Activated T-cell treated with anti-CD3 and anti-CD28 coated beads, Interleukin-2, amount 50 U/mL, for 72 hours (primary cell): ENCODE measurements at regions not wholly inside any gene's neighbourhood (a gene's known extent, or its start where the extent isn't known, plus 50 kb on each side); places are given as distances from the start of the nearest gene placed in this dataset.

ENCODE experiments used
- ATAC-seq, 2 donors: fragments of 150-1000 bp; cut with Tn5 transposase; replicated peaks in 1 of 2; 2 replicates each; pipeline ENCODE4 v1.10.0; 2021; ENCODE audit warnings: moderate library complexity in 2 of 2, mild to moderate bottlenecking in 1 of 2
- DNase-seq, 2 donors: peaks; one replicate each; pipeline ENCODE4 v3.0.0; 2021 to 2022; ENCODE audit warnings: mixed read lengths in 1 of 2
- H3K27ac Mint-ChIP-seq: one replicate; pipeline ENCODE4 v1.8.0; 2022; ENCODE audit warnings: mild to moderate bottlenecking, moderate library complexity, mixed read lengths
- H3K27me3 Mint-ChIP-seq: one replicate; pipeline ENCODE4 v1.8.0; 2022; ENCODE audit warnings: low read depth, mixed read lengths
- H3K36me3 Mint-ChIP-seq, 2 donors: one replicate each; pipeline ENCODE4 v1.8.0; 2022; ENCODE audit warnings: mixed read lengths in 2 of 2, mild to moderate bottlenecking in 1 of 2; ENCODE audit not compliant: insufficient read depth in 2 of 2
- H3K4me1 Mint-ChIP-seq: one replicate; pipeline ENCODE4 v1.8.0; 2022; ENCODE audit warnings: low read depth, mixed read lengths
- H3K4me3 Mint-ChIP-seq, 2 donors: one replicate each; pipeline ENCODE4 v1.8.0; 2022; ENCODE audit warnings: mild to moderate bottlenecking in 2 of 2, mixed read lengths in 2 of 2, moderate library complexity in 2 of 2
- H3K9me3 Mint-ChIP-seq, 2 donors: one replicate each; pipeline ENCODE4 v1.8.0; 2022; ENCODE audit warnings: mixed read lengths in 2 of 2

DNA sequence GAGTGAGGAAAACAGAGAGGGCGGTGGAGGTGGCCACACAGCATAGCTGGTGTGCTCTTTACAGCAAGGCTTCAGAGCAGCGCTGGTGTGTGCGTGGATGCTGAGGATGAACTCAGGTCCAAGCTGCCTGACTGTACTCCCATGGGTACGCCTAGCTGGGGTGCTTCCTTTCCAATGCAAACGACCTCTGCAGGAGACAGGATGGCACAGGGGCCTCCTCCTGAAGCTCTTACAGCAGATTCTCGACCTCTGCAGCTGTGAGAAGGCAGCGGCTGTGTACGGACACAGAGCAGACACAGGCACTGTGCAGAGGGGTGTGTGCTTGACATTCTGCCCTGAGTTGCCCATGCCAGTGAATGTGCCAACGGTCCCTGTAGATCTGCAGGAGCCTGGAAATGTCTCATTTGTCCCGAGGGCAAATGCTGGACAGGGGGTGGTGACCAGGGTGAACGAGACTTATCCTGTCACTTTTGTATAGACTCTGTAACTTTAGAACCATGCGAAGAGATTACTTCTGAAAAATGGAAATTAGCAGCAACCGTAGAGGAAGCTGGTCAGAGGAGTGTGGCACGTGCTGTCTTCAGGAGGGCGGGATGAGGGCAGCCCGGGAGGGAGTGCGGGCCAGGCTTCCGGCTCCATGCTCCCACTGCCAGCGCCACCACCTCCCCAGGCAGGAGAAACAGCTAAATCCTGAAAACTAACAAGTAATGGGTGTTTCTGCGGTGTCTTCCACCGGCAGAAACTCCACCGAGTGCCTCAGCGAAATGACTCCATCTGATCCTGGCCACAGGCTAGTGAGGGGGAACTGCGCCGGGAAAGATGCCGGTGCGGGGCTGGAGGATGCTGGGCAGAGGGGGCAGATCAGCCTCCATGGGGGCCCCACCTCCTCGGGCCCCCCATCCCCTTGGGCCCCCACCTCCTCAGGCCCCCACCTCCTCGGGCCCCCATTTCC lies 120.9 kb upstream of the RPS6KA2 start:
- H3K9me3 Mint-ChIP-seq: no peaks in the 10 kb centered on the region
- DNase-seq: no peak
- H3K4me1 Mint-ChIP-seq: peaks cover 11% of the 10 kb centered on the region
- no peak for ATAC-seq
- no peaks in the 10 kb centered on the region for H3K36me3 Mint-ChIP-seq
- H3K4me3 Mint-ChIP-seq: no peak overlapping the region
- H3K27ac Mint-ChIP-seq: no peak overlapping the region
- peaks cover 6% of the 10 kb centered on the region for H3K27me3 Mint-ChIP-seq

- ATAC-seq: no peak
- H3K36me3 Mint-ChIP-seq: no peaks in the 10 kb centered on the region
Measured at GRCh38 chr6:166745801-166746668, 119.0 kb upstream of the RPS6KA2 start.

DNA sequence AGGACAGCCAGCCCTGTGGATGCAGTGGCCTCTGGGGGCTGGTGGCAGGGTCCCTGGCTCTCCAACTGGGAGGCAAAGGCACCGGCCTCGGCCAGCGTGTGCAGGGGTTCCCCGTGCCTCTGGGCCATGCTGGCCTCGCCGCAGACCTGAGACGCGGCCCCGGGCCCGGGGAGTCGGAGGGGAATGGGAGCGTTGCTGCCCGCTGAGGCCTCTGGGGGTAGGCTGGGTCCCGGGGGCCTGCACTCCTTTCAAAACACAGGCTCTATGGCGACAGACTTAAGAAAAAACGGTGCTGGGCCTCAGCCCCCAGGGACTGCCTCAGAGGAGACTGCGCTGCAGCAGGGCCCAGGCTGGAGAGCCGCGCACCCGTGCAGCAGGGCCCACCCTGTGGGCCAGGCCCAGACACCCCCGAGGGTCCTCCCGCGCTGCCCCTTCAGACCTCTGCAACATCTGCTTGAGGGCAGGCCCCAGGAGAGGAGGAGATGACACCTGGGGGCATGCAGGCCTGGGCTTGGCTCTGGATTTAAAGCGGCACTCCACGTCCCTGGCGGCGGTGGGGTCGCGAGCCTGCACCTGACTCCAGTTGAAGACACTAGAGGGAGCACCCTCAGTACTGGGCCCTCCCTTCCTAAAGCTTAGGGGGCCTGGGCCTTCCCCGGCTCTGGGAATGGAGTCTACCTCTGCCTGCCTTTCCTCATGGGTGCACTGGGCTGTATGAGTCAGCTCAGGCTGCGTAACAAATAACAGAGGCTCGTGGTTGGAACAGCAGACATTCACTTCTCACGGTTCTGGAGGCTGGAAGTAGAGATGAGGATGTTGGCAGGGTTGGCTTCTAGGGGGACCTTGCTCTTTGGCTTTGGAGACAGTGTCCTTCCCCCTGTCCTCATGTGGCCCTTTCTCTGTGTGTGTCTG lies 117.4 kb upstream of the RPS6KA2 start:
- Mint-ChIP-seq H3K27me3 (no peaks in the 10 kb centered on the region), H3K36me3 (no peaks in the 10 kb centered on the region), H3K9me3 (no peaks in the 10 kb centered on the region), H3K4me1 (no peaks in the 10 kb centered on the region), H3K27ac (no peak overlapping the region), H3K4me3 (no peak overlapping the region)
- ATAC-seq (no peak), DNase-seq (no peak)

More at GRCh38 chr6:166745801-166746668, 119.0 kb upstream of the RPS6KA2 start:
- Mint-ChIP-seq H3K27me3 (peaks cover 6% of the 10 kb centered on the region), H3K4me1 (peaks cover 8% of the 10 kb centered on the region), H3K9me3 (no peaks in the 10 kb centered on the region), H3K4me3 (no peak overlapping the region), H3K27ac (no peak overlapping the region)
- DNase-seq: no peak

GRCh38 chr6:166743406-166744222 lies 116.6 kb upstream of the RPS6KA2 start:
- no peaks in the 10 kb centered on the region for H3K36me3 Mint-ChIP-seq
- no peak for DNase-seq
- ATAC-seq: no peak
- H3K27me3 Mint-ChIP-seq: no peaks in the 10 kb centered on the region
- H3K27ac Mint-ChIP-seq: no peak overlapping the region
- H3K4me3 Mint-ChIP-seq: no peak overlapping the region
- no peaks in the 10 kb centered on the region for H3K9me3 Mint-ChIP-seq
- H3K4me1 Mint-ChIP-seq: no peaks in the 10 kb centered on the region

GRCh38 chr6:166742981-166743380 lies 115.9 kb upstream of the RPS6KA2 start:
- H3K9me3 Mint-ChIP-seq: no peaks in the 10 kb centered on the region
- no peak overlapping the region for H3K27ac Mint-ChIP-seq
- no peak overlapping the region for H3K4me3 Mint-ChIP-seq
- H3K27me3 Mint-ChIP-seq: no peaks in the 10 kb centered on the region
- H3K4me1 Mint-ChIP-seq: no peaks in the 10 kb centered on the region
- no peak for DNase-seq
- ATAC-seq: no peak
- no peaks in the 10 kb centered on the region for H3K36me3 Mint-ChIP-seq

- DNase-seq (no peak), ATAC-seq (no peak)
- Mint-ChIP-seq H3K27me3 (no peaks in the 10 kb centered on the region), H3K36me3 (no peaks in the 10 kb centered on the region), H3K4me1 (no peaks in the 10 kb centered on the region), H3K4me3 (no peak overlapping the region), H3K27ac (no peak overlapping the region), H3K9me3 (no peaks in the 10 kb centered on the region)
Measured at GRCh38 chr6:166739976-166740318, 112.9 kb upstream of the RPS6KA2 start.

GRCh38 chr6:166739117-166739975 lies 112.3 kb upstream of the RPS6KA2 start:
- H3K9me3 Mint-ChIP-seq: no peaks in the 10 kb centered on the region
- H3K27ac Mint-ChIP-seq: no peak overlapping the region
- H3K36me3 Mint-ChIP-seq: no peaks in the 10 kb centered on the region
- DNase-seq: no peak
- H3K4me3 Mint-ChIP-seq: no peak overlapping the region
- no peak for ATAC-seq
- H3K4me1 Mint-ChIP-seq: no peaks in the 10 kb centered on the region
- H3K27me3 Mint-ChIP-seq: no peaks in the 10 kb centered on the region

DNA sequence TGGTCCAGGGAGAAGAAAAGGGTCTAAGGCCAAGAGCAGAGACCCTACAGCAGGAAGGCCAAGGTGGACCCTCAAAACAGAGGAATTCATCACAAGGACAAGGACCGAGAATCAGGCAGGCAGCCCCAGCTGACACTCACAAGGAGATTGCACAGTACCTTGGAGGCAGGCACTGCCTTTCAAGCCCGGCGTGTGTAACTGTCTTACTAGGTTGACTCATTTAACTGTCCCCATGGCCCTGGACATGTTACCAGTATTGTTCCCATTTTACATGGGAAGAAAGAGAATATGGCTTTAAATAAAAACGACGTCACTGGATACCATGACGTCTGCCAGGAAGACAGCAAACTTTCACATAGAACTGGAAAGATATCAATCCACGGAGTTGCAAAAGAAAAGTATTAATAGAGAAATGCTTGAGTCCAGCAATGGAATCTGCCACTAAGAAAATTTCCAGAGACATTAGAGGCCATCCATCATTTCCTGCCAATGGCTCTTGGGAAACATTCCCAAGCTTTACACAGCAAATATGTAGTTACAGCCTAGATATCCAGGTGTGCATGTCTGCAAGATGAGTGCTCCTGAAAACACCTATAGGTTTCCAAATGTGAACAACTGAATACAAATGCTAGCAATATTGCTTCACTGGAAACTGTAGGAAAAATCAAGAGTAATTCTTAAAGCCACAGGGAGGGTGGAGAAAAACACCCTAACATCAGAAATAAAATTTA lies 111.5 kb upstream of the RPS6KA2 start:
- ATAC-seq: no peak
- Mint-ChIP-seq H3K27me3 (no peaks in the 10 kb centered on the region), H3K9me3 (no peaks in the 10 kb centered on the region), H3K4me1 (no peaks in the 10 kb centered on the region), H3K27ac (no peak overlapping the region), H3K4me3 (no peak overlapping the region), H3K36me3 (no peaks in the 10 kb centered on the region)
- no peak for DNase-seq

- Mint-ChIP-seq H3K36me3 (no peaks in the 10 kb centered on the region), H3K4me3 (no peak overlapping the region), H3K4me1 (no peaks in the 10 kb centered on the region), H3K27me3 (no peaks in the 10 kb centered on the region), H3K9me3 (no peaks in the 10 kb centered on the region), H3K27ac (no peak overlapping the region)
- ATAC-seq (no peak), DNase-seq (no peak)
Measured at GRCh38 chr6:166737261-166737660, 110.2 kb upstream of the RPS6KA2 start.

- H3K27me3 Mint-ChIP-seq: no peaks in the 10 kb centered on the region
- H3K4me3 Mint-ChIP-seq: no peak overlapping the region
- no peaks in the 10 kb centered on the region for H3K9me3 Mint-ChIP-seq
- ATAC-seq: no peak
- no peaks in the 10 kb centered on the region for H3K36me3 Mint-ChIP-seq
- H3K27ac Mint-ChIP-seq: no peak overlapping the region
- DNase-seq: no peak
- H3K4me1 Mint-ChIP-seq: no peaks in the 10 kb centered on the region
Measured at GRCh38 chr6:166736634-166737033, 109.6 kb upstream of the RPS6KA2 start.

DNA sequence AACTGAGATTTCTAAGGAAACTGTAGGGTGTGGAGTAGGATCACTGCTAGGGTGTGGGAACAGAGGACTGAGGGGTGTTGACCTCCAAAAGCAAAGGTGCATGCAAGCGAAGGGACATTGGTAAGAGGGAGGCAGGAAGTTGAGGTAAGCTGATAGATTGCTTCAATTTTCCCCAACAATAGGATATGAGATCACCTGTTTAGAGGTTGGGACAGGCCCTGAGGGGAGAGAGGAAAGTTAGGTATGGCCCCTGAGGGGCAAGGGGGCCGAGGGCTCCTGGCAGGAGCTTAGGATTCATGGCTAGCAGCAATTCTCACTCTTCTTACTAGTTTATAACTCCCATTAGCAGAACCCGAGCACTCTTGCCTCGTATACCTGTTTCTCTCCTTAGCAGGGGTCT lies 106.8 kb upstream of the RPS6KA2 start:
- Mint-ChIP-seq H3K36me3 (no peaks in the 10 kb centered on the region), H3K9me3 (no peaks in the 10 kb centered on the region), H3K4me3 (no peak overlapping the region), H3K27ac (no peak overlapping the region), H3K27me3 (no peaks in the 10 kb centered on the region), H3K4me1 (peaks cover 10% of the 10 kb centered on the region)
- ATAC-seq: no peak
- DNase-seq: no peak
